ENCODE measurements at regions not wholly inside any gene's neighbourhood (a gene's known extent, or its start where the extent isn't known, plus 50 kb on each side); places are given as distances from the start of the nearest gene placed in this dataset.
"Not testable (repeated sequence)": the region's sequence is repeated elsewhere in the genome, so short reads cannot be mapped to it uniquely, and the experiment has no call there.

- CTCF ChIA-PET; POLR2A ChIA-PET; H3K4me3 ChIP-seq (ENCODE audit: low read depth, low read length); H3K9me3 ChIP-seq (ENCODE audit: control insufficient read depth, insufficient read depth, low read length); DNase-seq (ENCODE audit: low read depth, low spot score); H3K27ac ChIP-seq (ENCODE audit: low read depth, low read length); H3K27me3 ChIP-seq (ENCODE audit: control insufficient read depth, insufficient read depth, low read length): not testable (repeated sequence)
Measured at GRCh38 chr12:9417947-9418668, 189.6 kb downstream of the KLRB1 start.

- POLR2A ChIA-PET; H3K9me3 ChIP-seq (ENCODE audit: control insufficient read depth, insufficient read depth, low read length); DNase-seq (ENCODE audit: low read depth, low spot score); H3K27me3 ChIP-seq (ENCODE audit: control insufficient read depth, insufficient read depth, low read length); H3K27ac ChIP-seq (ENCODE audit: low read depth, low read length); CTCF ChIA-PET; H3K4me3 ChIP-seq (ENCODE audit: low read depth, low read length): not testable (repeated sequence)
Measured at GRCh38 chr12:9417341-9417740, 190.4 kb downstream of the KLRB1 start.

- H3K27ac ChIP-seq (ENCODE audit: low read depth, low read length); H3K27me3 ChIP-seq (ENCODE audit: control insufficient read depth, insufficient read depth, low read length); H3K4me3 ChIP-seq (ENCODE audit: low read depth, low read length); CTCF ChIA-PET; POLR2A ChIA-PET; H3K9me3 ChIP-seq (ENCODE audit: control insufficient read depth, insufficient read depth, low read length); DNase-seq (ENCODE audit: low read depth, low spot score): not testable (repeated sequence)
Measured at GRCh38 chr12:9416346-9416745, 191.4 kb downstream of the KLRB1 start.

GRCh38 chr12:9415898-9416297 is 191.8 kb downstream of the KLRB1 start:
- H3K27ac ChIP-seq (ENCODE audit: low read depth, low read length); H3K9me3 ChIP-seq (ENCODE audit: control insufficient read depth, insufficient read depth, low read length); H3K4me3 ChIP-seq (ENCODE audit: low read depth, low read length); CTCF ChIA-PET; POLR2A ChIA-PET; DNase-seq (ENCODE audit: low read depth, low spot score); H3K27me3 ChIP-seq (ENCODE audit: control insufficient read depth, insufficient read depth, low read length): not testable (repeated sequence)

GRCh38 chr12:9413862-9414261 is 193.9 kb downstream of the KLRB1 start:
- DNase-seq (ENCODE audit: low read depth, low spot score); H3K27ac ChIP-seq (ENCODE audit: low read depth, low read length); H3K27me3 ChIP-seq (ENCODE audit: control insufficient read depth, insufficient read depth, low read length); H3K4me3 ChIP-seq (ENCODE audit: low read depth, low read length); H3K9me3 ChIP-seq (ENCODE audit: control insufficient read depth, insufficient read depth, low read length); CTCF ChIA-PET: not testable (repeated sequence)
- POLR2A ChIA-PET: interaction anchor here (0.6 kb wide), 1 partner anchor 14 kb away, joined by 5 read pairs; no protein-coding TSS in a partner anchor

GRCh38 chr12:9412459-9412858 is 195.3 kb downstream of the KLRB1 start:
- H3K9me3 ChIP-seq (ENCODE audit: control insufficient read depth, insufficient read depth, low read length); H3K27me3 ChIP-seq (ENCODE audit: control insufficient read depth, insufficient read depth, low read length); CTCF ChIA-PET; DNase-seq (ENCODE audit: low read depth, low spot score); H3K27ac ChIP-seq (ENCODE audit: low read depth, low read length); H3K4me3 ChIP-seq (ENCODE audit: low read depth, low read length); POLR2A ChIA-PET: not testable (repeated sequence)

GRCh38 chr12:9411616-9412268 is 196.0 kb downstream of the KLRB1 start:
- H3K4me3 ChIP-seq (ENCODE audit: low read depth, low read length); H3K27me3 ChIP-seq (ENCODE audit: control insufficient read depth, insufficient read depth, low read length); H3K27ac ChIP-seq (ENCODE audit: low read depth, low read length); POLR2A ChIA-PET; CTCF ChIA-PET; DNase-seq (ENCODE audit: low read depth, low spot score); H3K9me3 ChIP-seq (ENCODE audit: control insufficient read depth, insufficient read depth, low read length): not testable (repeated sequence)

GRCh38 chr12:9407425-9407748 is 199.2 kb upstream of the PZP start:
- H3K4me3 ChIP-seq (ENCODE audit: low read depth, low read length); H3K27ac ChIP-seq (ENCODE audit: low read depth, low read length); DNase-seq (ENCODE audit: low read depth, low spot score); CTCF ChIA-PET; POLR2A ChIA-PET; H3K27me3 ChIP-seq (ENCODE audit: control insufficient read depth, insufficient read depth, low read length): not testable (repeated sequence)
- peaks cover 20% of the 10 kb centered on the region; the same call in 1 of the 2 replicates for H3K9me3 ChIP-seq (ENCODE audit: control insufficient read depth, insufficient read depth, low read length)
